ENCODE measurements at regions not wholly inside any gene's neighbourhood (a gene's known extent, or its start where the extent isn't known, plus 50 kb on each side); places are given as distances from the start of the nearest gene placed in this dataset.
A peak's percentile ranks its signal among the peaks of the same experiment; 100 is the strongest.
"Not testable (repeated sequence)": the region's sequence is repeated elsewhere in the genome, so short reads cannot be mapped to it uniquely, and the experiment has no call there.

DNA sequence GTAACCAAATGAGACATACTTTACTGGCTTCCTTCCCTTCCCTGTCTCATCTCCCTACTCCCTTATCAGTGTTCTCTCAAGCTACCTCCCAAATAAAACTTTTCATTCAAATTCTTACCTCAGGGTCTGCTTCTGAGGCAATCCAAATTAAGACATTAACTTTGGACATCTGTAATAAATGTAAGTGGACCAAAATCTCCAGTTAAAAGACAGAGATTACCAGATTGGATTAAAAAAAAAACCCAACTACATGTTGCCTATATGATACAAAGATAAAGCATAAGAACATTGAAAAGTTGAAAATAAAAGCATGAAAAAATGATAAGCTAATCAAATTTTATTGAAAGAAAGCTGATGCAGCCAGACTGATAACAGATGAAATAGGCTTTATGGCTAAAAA lies 58.8 kb upstream of the ST3GAL5 start:
- no peaks in the 10 kb centered on the region for H3K27me3 ChIP-seq
- H3K9ac ChIP-seq, result no peak overlapping the region
- no peak overlapping the region for H3K4me2 ChIP-seq
- no peaks in the 10 kb centered on the region for H3K4me1 ChIP-seq
- H3K4me3 ChIP-seq, result no peak overlapping the region
- no peak for TF ChIP-seq Cebpa-rat (IDR thresholded peaks at IDR 0.05)
- no peaks in the 10 kb centered on the region for H4K20me1 ChIP-seq
- H3K27ac ChIP-seq, result no peak overlapping the region
- H3K9me3 ChIP-seq (replicated peaks in 1 of 11), result peaks cover 55 to 70% (median 64%) of the 10 kb centered on the region in 11 experiments
- H3K36me3 ChIP-seq, result no peaks in the 10 kb centered on the region

DNA sequence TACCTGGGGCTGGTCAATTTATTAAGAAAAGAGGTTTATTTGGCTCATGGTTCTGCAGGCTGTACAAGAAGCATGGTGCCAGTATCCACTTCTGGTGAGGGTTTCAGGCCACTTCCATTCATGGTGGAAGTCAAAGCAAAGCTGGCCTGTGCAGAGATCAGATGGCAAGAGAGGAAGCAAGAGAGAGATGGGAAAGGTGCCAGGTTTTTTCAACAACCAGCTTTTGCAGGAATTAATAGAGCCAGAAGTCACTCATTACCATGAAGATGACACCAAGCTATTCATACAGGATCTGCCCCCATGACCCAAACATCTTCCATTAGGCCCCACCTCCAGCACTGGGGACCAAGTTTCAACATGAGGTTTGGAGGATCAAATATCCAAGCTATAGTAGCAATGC lies 56.8 kb upstream of the ST3GAL5 start:
- Histone ChIP-seq H3K9ac (no peak overlapping the region), H3K4me1 (no peaks in the 10 kb centered on the region), H3K27me3 (no peaks in the 10 kb centered on the region), H3K27ac (no peak overlapping the region), H3K9me3 (replicated peaks in 1 of 11) (peaks cover 75 to 90% (median 84%) of the 10 kb centered on the region in 11 experiments), H3K36me3 (peaks cover 0 to 4% (median 0%) of the 10 kb centered on the region in 11 experiments; a peak in 1 of 22 replicates), H3K4me2 (no peak overlapping the region), H4K20me1 (no peaks in the 10 kb centered on the region), H3K4me3 (no peak overlapping the region)
- no peak for TF ChIP-seq Cebpa-rat (IDR thresholded peaks at IDR 0.05)

DNA sequence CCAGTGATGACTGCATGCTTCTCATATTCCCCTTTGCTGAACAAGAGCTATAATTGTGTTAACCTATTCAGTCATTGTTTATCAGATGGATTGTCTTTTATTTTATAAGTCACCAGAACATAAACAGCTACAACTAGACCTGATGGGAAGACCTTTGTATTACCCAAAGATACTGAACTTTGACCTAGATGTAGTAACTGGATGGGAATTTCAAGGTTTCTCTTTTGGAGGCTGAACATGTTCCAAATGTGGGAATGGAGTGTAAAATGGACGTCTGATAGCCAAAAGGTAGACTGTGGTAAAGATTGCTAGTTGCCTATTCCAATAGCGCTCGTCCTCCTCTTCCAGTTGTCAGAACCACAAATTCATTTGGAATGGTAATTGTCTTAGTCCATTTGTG lies 56.4 kb upstream of the ST3GAL5 start:
- Histone ChIP-seq H3K9me3 (replicated peaks in 1 of 11) (peaks cover 78 to 94% (median 88%) of the 10 kb centered on the region in 11 experiments), H4K20me1 (no peaks in the 10 kb centered on the region), H3K9ac (no peak overlapping the region), H3K27me3 (no peaks in the 10 kb centered on the region), H3K27ac (no peak overlapping the region), H3K4me3 (no peak overlapping the region), H3K36me3 (peaks cover 0 to 4% (median 0%) of the 10 kb centered on the region in 11 experiments; a peak in 1 of 22 replicates), H3K4me2 (no peak overlapping the region), H3K4me1 (no peaks in the 10 kb centered on the region)
- no peak for TF ChIP-seq Cebpa-rat (IDR thresholded peaks at IDR 0.05)

DNA sequence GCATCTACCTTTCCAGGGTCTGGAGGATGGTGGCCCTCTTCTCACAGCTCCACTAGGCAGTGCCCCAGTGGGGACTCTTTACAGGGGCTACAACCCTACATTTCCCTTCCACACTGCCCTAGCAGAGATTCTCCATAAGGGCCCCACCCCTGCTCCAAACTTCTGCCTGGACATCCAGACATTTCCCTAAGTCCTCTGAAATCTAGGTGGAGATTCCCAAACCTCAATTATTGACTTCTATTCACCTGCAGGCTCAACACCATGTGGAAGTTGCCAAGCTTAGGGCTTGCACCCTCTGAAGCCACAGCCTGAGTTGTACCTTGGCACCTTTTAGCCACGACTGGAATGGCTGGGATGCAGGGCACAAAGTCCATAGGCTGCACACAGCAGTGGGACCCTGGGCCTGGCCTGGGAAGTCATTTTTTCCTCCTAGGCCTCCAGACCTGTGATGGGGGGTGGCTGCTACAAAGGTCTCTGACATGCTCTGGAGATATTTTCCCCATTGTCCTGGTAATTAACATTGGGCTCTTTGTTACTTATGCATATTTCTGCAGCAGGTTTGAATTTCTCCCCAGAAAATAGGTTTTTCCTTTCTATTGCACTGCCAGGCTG lies 53.7 kb upstream of the ST3GAL5 start:
- no peak overlapping the region for H3K9ac ChIP-seq
- H4K20me1 ChIP-seq, result no peaks in the 10 kb centered on the region
- no peaks in the 10 kb centered on the region for H3K4me1 ChIP-seq
- H3K36me3 ChIP-seq, result peaks cover 0 to 4% (median 0%) of the 10 kb centered on the region in 11 experiments; a peak in 1 of 22 replicates
- H3K9me3 ChIP-seq (replicated peaks in 1 of 11), result peaks cover 60 to 73% (median 68%) of the 10 kb centered on the region in 11 experiments
- H3K27ac ChIP-seq, result no peak overlapping the region
- no peak overlapping the region for H3K4me2 ChIP-seq
- H3K4me3 ChIP-seq, result peak overlapping the region in 1 of 10 experiments; percentile 20; a peak in 1 of 20 replicates
- H3K27me3 ChIP-seq, result no peaks in the 10 kb centered on the region
- TF ChIP-seq Cebpa-rat (IDR thresholded peaks at IDR 0.05), result no peak

DNA sequence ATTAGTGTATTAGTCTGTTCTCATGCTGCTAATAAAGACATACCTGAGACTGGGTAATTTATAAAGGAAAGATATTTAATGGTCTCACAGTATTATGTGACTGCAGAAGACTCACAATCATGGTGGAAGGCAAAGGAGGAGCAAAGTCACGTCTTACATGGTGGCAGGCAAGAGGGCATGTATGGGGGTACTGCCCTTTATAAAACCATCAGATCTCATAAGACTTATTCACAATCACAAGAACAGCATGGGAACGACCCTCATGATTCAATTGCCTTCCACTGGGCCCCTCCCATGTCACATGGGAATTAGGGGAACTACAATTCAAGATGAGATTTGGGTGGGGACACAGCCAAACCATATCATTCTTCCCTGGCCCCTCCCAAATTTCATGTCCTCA lies 52.7 kb upstream of the ST3GAL5 start:
- H3K9me3 ChIP-seq (replicated peaks in 1 of 11), result peaks cover 51 to 63% (median 59%) of the 10 kb centered on the region in 11 experiments
- not testable (repeated sequence) for H3K9ac ChIP-seq, H3K4me1 ChIP-seq, H3K27me3 ChIP-seq, H3K4me2 ChIP-seq, H4K20me1 ChIP-seq, H3K36me3 ChIP-seq, H3K4me3 ChIP-seq, H3K27ac ChIP-seq

DNA sequence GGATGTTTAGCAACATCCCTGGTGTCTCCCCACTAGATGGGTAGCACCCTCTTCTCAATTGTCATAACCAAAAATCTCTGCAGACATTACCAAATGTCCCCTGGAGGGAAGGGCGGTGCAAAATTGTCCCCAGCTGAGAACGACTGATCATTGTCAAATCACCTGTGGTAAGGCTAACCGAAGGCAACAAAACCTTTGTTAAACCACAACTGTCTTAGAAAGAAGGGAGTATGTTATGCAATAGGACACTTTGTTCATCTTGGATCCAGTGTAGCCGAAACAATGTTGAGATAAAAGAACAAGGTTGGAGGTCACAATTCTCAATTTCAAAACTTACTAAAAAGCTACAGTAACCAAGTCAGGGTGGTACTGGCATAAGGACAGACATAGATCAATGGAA lies 50.3 kb upstream of the ST3GAL5 start:
- peaks cover 37 to 41% (median 38%) of the 10 kb centered on the region in 11 experiments for H3K9me3 ChIP-seq (replicated peaks in 1 of 11)

More for the DNA sequence above, 50.3 kb upstream of the ST3GAL5 start:
- Histone ChIP-seq H3K27ac (no peak overlapping the region), H3K36me3 (peaks cover 0 to 4% (median 0%) of the 10 kb centered on the region in 11 experiments; a peak in 1 of 22 replicates), H4K20me1 (no peaks in the 10 kb centered on the region), H3K27me3 (no peaks in the 10 kb centered on the region), H3K9ac (no peak overlapping the region), H3K4me3 (no peak overlapping the region), H3K4me2 (no peak overlapping the region), H3K4me1 (0 out of 20 replicates have a peak, but pooled peaks cover 0 to 2% (median 0%) of the 10 kb centered on the region in 10 experiments)
- no peak for TF ChIP-seq Cebpa-rat (IDR thresholded peaks at IDR 0.05)
